Pons (tissue), 1 donor: ENCODE measurements at regions not wholly inside any gene's neighbourhood (a gene's known extent, or its start where the extent isn't known, plus 50 kb on each side); places are given as distances from the start of the nearest gene placed in this dataset.

ENCODE experiments used
- DNase-seq: peaks from one replicate; pipeline ENCODE4 v3.0.0-alpha.2; 2016; ENCODE audit warnings: low spot score

- DNase-seq, result no peak
Measured at GRCh38 chr13:21318891-21319532, 140.1 kb downstream of the ZDHHC20 start.

- no peak for DNase-seq
Measured at GRCh38 chr13:21319869-21320641, 139.0 kb downstream of the ZDHHC20 start.

GRCh38 chr13:21320642-21321034 lies 138.5 kb downstream of the ZDHHC20 start:
- no peak for DNase-seq

GRCh38 chr13:21321269-21321668 lies 137.8 kb downstream of the ZDHHC20 start:
- no peak for DNase-seq

- peak; percentile 38 for DNase-seq
Measured at GRCh38 chr13:21322327-21322965, 136.7 kb downstream of the ZDHHC20 start.
